SH-SY5Y (cell line): ENCODE measurements at regions not wholly inside any gene's neighbourhood (a gene's known extent, or its start where the extent isn't known, plus 50 kb on each side); places are given as distances from the start of the nearest gene placed in this dataset.

ENCODE experiments used
- GATA2 ChIP-seq: IDR thresholded peaks from 2 replicates; pipeline ENCODE4 v1.6.1; 2011; ENCODE audit warnings: mild to moderate bottlenecking, low read depth, low read length
- GATA3 ChIP-seq: IDR thresholded peaks from 2 replicates; pipeline ENCODE4 v1.6.1; 2011; ENCODE audit warnings: low read depth, mild to moderate bottlenecking, low read length, moderate library complexity

DNA sequence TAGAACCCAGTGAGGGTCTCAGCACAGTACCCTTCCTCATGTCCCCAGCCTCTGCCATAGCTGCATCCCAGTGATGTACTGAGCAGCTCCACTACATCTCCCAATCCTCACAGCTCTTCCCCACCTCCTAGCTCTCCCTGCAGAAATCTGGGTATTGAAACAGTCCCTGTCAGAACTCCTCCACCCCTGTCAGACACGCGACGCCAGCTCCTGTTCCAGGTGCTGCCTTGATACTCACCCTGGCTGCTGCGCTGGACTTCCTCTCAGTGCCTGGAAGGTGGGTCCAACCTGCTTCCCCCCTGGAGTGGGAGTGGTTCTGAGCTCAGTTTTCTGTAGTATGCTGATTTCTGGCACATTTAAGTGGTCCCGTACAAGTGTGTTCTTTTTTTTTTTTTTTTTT, 160.9 kb upstream of the SLCO3A1 start:
- TF ChIP-seq GATA2 (no peak), GATA3 (no peak)
